K562 (cell line): ENCODE measurements at regions not wholly inside any gene's neighbourhood (a gene's known extent, or its start where the extent isn't known, plus 50 kb on each side); places are given as distances from the start of the nearest gene placed in this dataset.

Source experiments
- ATAC-seq: fragments of 200-7000 bp; cut with Tn5 transposase; 3 replicates; pipeline ENCODE4 v1.9.1; 2020; ENCODE audit warnings: moderate library complexity
- BruUV-seq: library from RNA; stranded (reverse); fragments of 400-500 nt; replicated peaks from 2 replicates; lab custom pipeline; 2021; lab: Mats Ljungman, UMichigan
- CTCF ChIA-PET: fragments of 300-600 bp; formaldehyde crosslinking; extraction: SDS; loops from one replicate; lab custom pipeline; 2021; ENCODE audit warnings: low intra/inter-chr PET ratio; lab: Yijun Ruan, JAX
- POLR2A ChIA-PET: fragments of 300-600, 350-650 bp; sonication (Branson Sonifier 250); formaldehyde crosslinking; extraction: SDS; loops from one replicate; lab custom pipeline; 2021; ENCODE audit warnings: antibody characterized with exemption, inconsistent platforms; lab: Yijun Ruan, JAX
- DNase-seq, 4 experiments: peaks; one replicate each; pipeline versions ENCODE4 v3.0.0 to v3.0.0-alpha.2; 2011 to 2018; ENCODE audit warnings: low spot score in 3 of 4, mixed read lengths in 3 of 4; ENCODE audit errors: extremely low read depth in 1 of 4
- FAIRE-seq: peaks from 2 replicates; lab custom pipeline; 2011; peaks lifted over from hg19 to GRCh38; lab: Jason Lieb, UNC
- H2AFZ ChIP-seq: 2 replicates; pipeline ENCODE4 v1.6.0; 2011; ENCODE audit warnings: low read depth, low read length, control low read depth, inconsistent platforms
- H3K27ac ChIP-seq: fragments of 200-600 bp; 3 replicates; pipeline ENCODE4 v1.8.0; 2011; ENCODE audit warnings: low read depth, mild to moderate bottlenecking, control low read depth, inconsistent platforms, low read length, moderate library complexity, mixed read lengths; ENCODE audit errors: extremely low read depth
- H3K27me3 ChIP-seq, 2 experiments: fragments of 300-600 bp in 1 of 2; 2 replicates in 1 of 2; 3 replicates in 1 of 2; pipeline versions ENCODE4 v1.6.0 to v1.8.0; 2011; ENCODE audit warnings: inconsistent platforms in 2 of 2, low read length in 2 of 2, mild to moderate bottlenecking in 1 of 2, mixed read lengths in 1 of 2, moderate library complexity in 1 of 2; ENCODE audit not compliant: control insufficient read depth in 2 of 2, insufficient read depth in 2 of 2
- H3K36me3 ChIP-seq: fragments of 300-600 bp; 3 replicates; pipeline ENCODE4 v1.8.0; 2011; ENCODE audit warnings: mild to moderate bottlenecking, low read length, inconsistent platforms; ENCODE audit not compliant: control insufficient read depth, insufficient read depth
- H3K4me1 ChIP-seq, 2 experiments: fragments of 200-600 bp in 1 of 2; replicated peaks in 1 of 2; 2 replicates in 1 of 2; 3 replicates in 1 of 2; pipeline versions ENCODE4 v1.5.1 to v1.8.0; 2011; ENCODE audit warnings: inconsistent platforms in 2 of 2, low read length in 2 of 2, mild to moderate bottlenecking in 1 of 2, mixed read lengths in 1 of 2, moderate library complexity in 1 of 2; ENCODE audit not compliant: control insufficient read depth in 2 of 2, insufficient read depth in 2 of 2
- H3K4me2 ChIP-seq: 2 replicates; pipeline ENCODE4 v1.6.1; 2011; ENCODE audit warnings: low read length, control low read depth, inconsistent platforms, mixed read lengths; ENCODE audit not compliant: insufficient read depth
- H3K4me3 ChIP-seq: fragments of 200-600 bp; sonication (generic), shearing (Covaris generic); 2 replicates; pipeline ENCODE4 v1.5.1; 2016; ENCODE audit warnings: control low read depth, inconsistent platforms
- H3K79me2 ChIP-seq: fragments of 200-600 bp; 3 replicates; pipeline ENCODE4 v1.8.0; 2011; ENCODE audit warnings: low read length, inconsistent platforms; ENCODE audit not compliant: control insufficient read depth, insufficient read depth
- H3K9ac ChIP-seq, 2 experiments: 2 replicates each; pipeline versions ENCODE4 v1.6.0 to v1.6.1; 2011; ENCODE audit warnings: low read depth in 2 of 2, low read length in 2 of 2, control low read depth in 1 of 2, inconsistent platforms in 1 of 2, mild to moderate bottlenecking in 1 of 2, mixed read lengths in 1 of 2; ENCODE audit not compliant: insufficient read depth in 1 of 2
- H3K9me1 ChIP-seq: one replicate; pipeline ENCODE4 v1.6.0; 2011; ENCODE audit warnings: inconsistent platforms, mild to moderate bottlenecking, low read length, moderate library complexity; ENCODE audit not compliant: control insufficient read depth, insufficient read depth
- H3K9me3 ChIP-seq: replicated peaks from 2 replicates; pipeline ENCODE4 v1.5.1; 2011; ENCODE audit warnings: low read depth, low read length, inconsistent platforms; ENCODE audit not compliant: control insufficient read depth, insufficient read depth
- H4K20me1 ChIP-seq: replicated peaks from 2 replicates; pipeline ENCODE4 v1.6.1; 2011; ENCODE audit warnings: low read length, inconsistent platforms, mixed read lengths; ENCODE audit not compliant: control insufficient read depth, insufficient read depth
- FOSL1 ChIP-seq: fragments of 200-800 bp; sonication (Bioruptor generic); conservative IDR thresholded peaks from 2 replicates; pipeline ENCODE4 v1.6.1; 2016; ENCODE audit warnings: missing genetic modification characterization, missing compliant biosample characterization
- SMARCE1 ChIP-seq: fragments of 450-650 bp; IDR thresholded peaks from 2 replicates; pipeline ENCODE4 v1.7.1; 2016; ENCODE audit warnings: mild to moderate bottlenecking
- TEAD2 ChIP-seq: fragments of 450-650 bp; IDR thresholded peaks from 2 replicates; pipeline ENCODE4 v1.6.1; 2016; ENCODE audit warnings: missing genetic modification characterization, control low read depth, missing compliant biosample characterization
- ZKSCAN1 ChIP-seq: fragments of 150-350 bp; IDR thresholded peaks from 2 replicates; pipeline ENCODE4 v1.6.1; 2016; ENCODE audit warnings: low read depth, low read length
- ZNF354B ChIP-seq: fragments of 250-450 bp; sonication (Bioruptor Pico); IDR thresholded peaks from 2 replicates; pipeline ENCODE4 v1.4.0; 2020
- WGBS: fragments of 100-300 bp; shearing (Covaris generic); methylation state at CpG from one replicate; pipeline ENCODE4 v1.1.6; 2016; ENCODE audit warnings: low coverage, mixed read lengths; ENCODE audit not compliant: insufficient coverage; ENCODE audit errors: missing lambda C conversion rate; 5-methylcytosine and 5-hydroxymethylcytosine counted together
- in situ Hi-C: fragments of 300-500 bp; cut with MboI; formaldehyde crosslinking; loops from 4 replicates; pipeline ENCODE4 v1.15.0; 2018; ENCODE audit warnings: inconsistent platforms, mixed read lengths
- intact Hi-C: fragments of 100-400 bp; cut with micrococcal nuclease; formaldehyde crosslinking; loops from 2 replicates; pipeline ENCODE4 v1.14.2; 2022
- TF ChIP-seq, protein P1 (sequence below), 2 experiments: IDR thresholded peaks in 1 of 2; conservative IDR thresholded peaks in 1 of 2; 2 replicates each; pipeline ENCODE4 v1.6.1; 2016; ENCODE audit warnings: low read depth in 2 of 2, mild to moderate bottlenecking in 1 of 2, missing compliant biosample characterization in 1 of 2, missing genetic modification characterization in 1 of 2, moderate library complexity in 1 of 2

DNA sequence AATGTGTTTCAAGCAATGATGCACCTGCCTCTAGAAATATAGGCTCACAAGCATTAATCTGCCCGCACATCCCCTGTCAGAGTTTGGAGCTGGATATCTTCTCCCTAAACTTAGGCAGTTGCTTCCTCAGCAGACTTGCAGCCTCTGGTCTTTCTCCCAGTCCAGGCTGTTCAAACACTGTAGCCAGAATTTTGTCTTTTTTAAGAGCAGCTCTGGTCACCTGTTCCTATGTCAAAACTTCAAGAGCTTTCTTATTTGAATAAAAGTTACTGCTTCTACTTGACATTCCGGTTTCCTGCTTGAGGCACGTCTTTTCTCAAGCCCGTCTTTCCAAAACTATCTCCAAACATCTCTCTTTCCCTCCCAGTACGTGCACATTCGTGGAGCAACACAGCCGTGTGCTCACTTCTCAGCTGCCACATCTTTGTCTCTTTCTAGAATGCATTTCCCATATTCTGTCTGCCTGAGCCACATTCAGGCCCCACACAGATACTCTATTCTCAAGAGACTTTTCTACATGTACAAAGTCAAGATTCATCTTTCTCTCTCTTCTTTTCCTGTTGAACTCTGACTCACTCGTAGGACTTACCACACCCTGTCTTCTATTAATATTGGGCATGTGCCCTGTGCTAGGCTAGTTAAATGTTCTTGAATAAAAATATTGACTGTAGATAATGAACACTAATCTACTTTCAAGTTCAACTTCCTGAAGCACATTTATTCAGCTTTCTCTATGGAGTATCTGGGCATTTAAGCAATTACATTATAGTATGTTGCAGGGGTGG is 307.7 kb upstream of the SOX2 start:
- intact Hi-C loops: no loop called here
- no peaks in the 10 kb centered on the region for H3K27me3 ChIP-seq

More for the DNA sequence above, 307.7 kb upstream of the SOX2 start:
- no peaks in the 10 kb centered on the region for H3K9me3 ChIP-seq
- no peaks in the 10 kb centered on the region for H3K9me1 ChIP-seq
- no peaks in the 10 kb centered on the region for H3K36me3 ChIP-seq
- no peaks in the 10 kb centered on the region for H3K4me1 ChIP-seq
- no TSS peak for BruUV-seq
- no peaks in the 10 kb centered on the region for H3K79me2 ChIP-seq
- no peaks in the 10 kb centered on the region for H4K20me1 ChIP-seq
- TF ChIP-seq TEAD2 (tag) (no peak), ZNF354B (CRISPR knock-in tag) (no peak), ZKSCAN1 (no peak), SMARCE1 (no peak), FOSL1 (tag) (no peak)
- TF ChIP-seq, protein P1, sequence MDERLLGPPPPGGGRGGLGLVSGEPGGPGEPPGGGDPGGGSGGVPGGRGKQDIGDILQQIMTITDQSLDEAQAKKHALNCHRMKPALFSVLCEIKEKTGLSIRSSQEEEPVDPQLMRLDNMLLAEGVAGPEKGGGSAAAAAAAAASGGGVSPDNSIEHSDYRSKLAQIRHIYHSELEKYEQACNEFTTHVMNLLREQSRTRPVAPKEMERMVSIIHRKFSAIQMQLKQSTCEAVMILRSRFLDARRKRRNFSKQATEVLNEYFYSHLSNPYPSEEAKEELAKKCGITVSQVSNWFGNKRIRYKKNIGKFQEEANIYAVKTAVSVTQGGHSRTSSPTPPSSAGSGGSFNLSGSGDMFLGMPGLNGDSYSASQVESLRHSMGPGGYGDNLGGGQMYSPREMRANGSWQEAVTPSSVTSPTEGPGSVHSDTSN (CRISPR knock-in tag; IDR thresholded peaks at IDR 0.05; ENCODE audit: low read depth): no peak
- TF ChIP-seq, protein P1 (tag; conservative IDR thresholded peaks at IDR 0.05; ENCODE audit: low read depth): no peak
- no peak overlapping the region for H3K4me3 ChIP-seq
- no peak overlapping the region for H3K4me2 ChIP-seq
- ChIA-PET POLR2A (no interaction called here), CTCF (no interaction called here)
- H2AFZ ChIP-seq: no peak overlapping the region
- no peak overlapping the region for H3K27ac ChIP-seq
- DNase-seq: no peak
- WGBS: 0% methylated on average over 8 of the region's 8 CpGs
- in situ Hi-C loops: no loop called here
- no peak for ATAC-seq
- H3K9ac ChIP-seq: no peak overlapping the region
- no peak for FAIRE-seq
